Hematopoietic multipotent progenitor cell treated with erythropoietin and hydrocortisone succinate and interleukin-3 and kit ligand, for 4 days (in vitro differentiated cells): ENCODE measurements at regions not wholly inside any gene's neighbourhood (a gene's known extent, or its start where the extent isn't known, plus 50 kb on each side); places are given as distances from the start of the nearest gene placed in this dataset.
A peak's percentile ranks its signal among the peaks of the same experiment; 100 is the strongest.

ENCODE experiments used
- DNase-seq: peaks from one replicate; pipeline ENCODE4 v3.0.0-alpha.2; 2015

- DNase-seq = no peak
These were observed 111.6 kb upstream of the EEF1E1 start for GRCh38 chr6:8213995-8214394.

- no peak for DNase-seq
These were observed 110.5 kb upstream of the EEF1E1 start for GRCh38 chr6:8212720-8213434.

- no peak for DNase-seq
These were observed 105.5 kb upstream of the EEF1E1 start for GRCh38 chr6:8207869-8208191.

GRCh38 chr6:8207191-8207868 is 105.0 kb upstream of the EEF1E1 start:
- DNase-seq = no peak

GRCh38 chr6:8203337-8203736 is 101.0 kb upstream of the EEF1E1 start:
- DNase-seq = no peak

GRCh38 chr6:8201679-8202078 is 99.3 kb upstream of the EEF1E1 start:
- DNase-seq = no peak

- DNase-seq = no peak
These were observed 97.9 kb upstream of the EEF1E1 start for GRCh38 chr6:8200255-8200654.

- no peak for DNase-seq
These were observed 93.4 kb upstream of the EEF1E1 start for GRCh38 chr6:8195714-8196102.

- DNase-seq = peak; percentile 12
These were observed 92.8 kb upstream of the EEF1E1 start for GRCh38 chr6:8195040-8195713.

- no peak for DNase-seq
These were observed 92.1 kb upstream of the EEF1E1 start for GRCh38 chr6:8194490-8194889.

- DNase-seq = no peak
These were observed 91.2 kb upstream of the EEF1E1 start for GRCh38 chr6:8193541-8193940.

- no peak for DNase-seq
These were observed 90.2 kb upstream of the EEF1E1 start for GRCh38 chr6:8192597-8192996.

GRCh38 chr6:8192067-8192466 is 89.7 kb upstream of the EEF1E1 start:
- no peak for DNase-seq

GRCh38 chr6:8191629-8192028 is 89.3 kb upstream of the EEF1E1 start:
- no peak for DNase-seq

- DNase-seq = no peak
These were observed 84.9 kb upstream of the EEF1E1 start for GRCh38 chr6:8187209-8187608.

- DNase-seq = no peak
These were observed 80.7 kb upstream of the EEF1E1 start for GRCh38 chr6:8182902-8183665.

- peak; percentile 70 for DNase-seq
These were observed 79.8 kb upstream of the EEF1E1 start for GRCh38 chr6:8181951-8182845.

- peak; percentile 30 for DNase-seq
These were observed 79.0 kb upstream of the EEF1E1 start for GRCh38 chr6:8181160-8181881.

- peak; percentile 32 for DNase-seq
These were observed 78.2 kb upstream of the EEF1E1 start for GRCh38 chr6:8180327-8181159.

- DNase-seq = no peak
These were observed 75.4 kb upstream of the EEF1E1 start for GRCh38 chr6:8177721-8178120.
